ENCODE measurements at regions not wholly inside any gene's neighbourhood (a gene's known extent, or its start where the extent isn't known, plus 50 kb on each side); places are given as distances from the start of the nearest gene placed in this dataset.

DNA sequence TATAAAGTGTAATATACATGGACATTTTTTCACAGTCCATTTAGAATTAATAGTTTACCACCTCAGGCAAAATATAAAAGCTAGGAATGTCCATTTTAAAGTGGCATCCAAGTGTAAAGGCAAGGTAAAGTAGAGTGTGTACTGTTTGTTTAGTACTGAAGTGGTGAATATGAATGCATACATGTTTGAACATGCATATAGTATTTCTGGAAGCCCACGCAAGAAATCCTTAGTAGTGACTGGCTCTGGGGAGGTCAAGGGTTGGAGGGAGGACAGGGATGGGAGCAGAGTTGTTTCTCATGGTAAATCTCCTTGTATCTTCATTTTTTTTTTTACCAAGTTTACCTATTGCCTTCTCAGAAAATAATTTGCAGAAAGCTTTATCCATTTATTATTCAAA lies 129.2 kb downstream of the UNC5CL start:
- no peaks in the 10 kb centered on the region for H3K9me3 ChIP-seq (ENCODE audit: control insufficient read depth, insufficient read depth, low read length)
- no peaks in the 10 kb centered on the region for H3K27me3 ChIP-seq (ENCODE audit: control insufficient read depth, insufficient read depth, low read length)
- no peak overlapping the region for H3K4me3 ChIP-seq (ENCODE audit: low read depth, low read length)
- no peak overlapping the region for H3K9ac ChIP-seq (ENCODE audit: low read depth, low read length)
- no peaks in the 10 kb centered on the region for H3K36me3 ChIP-seq (ENCODE audit: control insufficient read depth, insufficient read depth, low read length)
- no peak overlapping the region for H3K27ac ChIP-seq (ENCODE audit: low read depth, low read length)
- no peaks in the 10 kb centered on the region for H3K4me1 ChIP-seq (ENCODE audit: control insufficient read depth, insufficient read depth, low read length)

DNA sequence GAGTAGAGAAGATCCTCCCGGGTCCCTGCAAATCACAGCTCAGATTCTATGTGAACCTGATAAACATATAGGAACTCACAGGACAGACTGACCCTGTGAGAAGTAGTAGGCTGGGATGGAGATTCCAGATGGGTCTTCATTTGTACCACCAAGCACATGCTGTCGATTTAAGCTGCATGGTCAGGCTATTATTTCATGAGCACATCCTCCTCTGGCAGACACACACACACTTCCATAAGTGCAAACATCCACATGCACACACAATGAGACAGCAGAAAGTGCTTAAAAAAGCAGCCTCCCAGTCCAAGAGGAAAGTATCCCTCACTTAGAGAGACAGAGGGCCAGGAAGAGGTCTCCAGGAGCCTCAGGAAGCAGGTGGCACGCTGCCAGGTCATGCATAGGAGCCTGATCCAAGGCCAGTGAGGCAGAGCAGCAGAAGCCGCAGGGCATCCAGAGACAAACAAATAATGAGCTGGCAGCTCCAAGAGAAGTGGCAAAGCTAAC lies 131.8 kb downstream of the UNC5CL start:
- H3K9me3 ChIP-seq (ENCODE audit: control insufficient read depth, insufficient read depth, low read length), result no peaks in the 10 kb centered on the region
- H3K4me3 ChIP-seq (ENCODE audit: low read depth, low read length), result no peak overlapping the region
- no peaks in the 10 kb centered on the region for H3K36me3 ChIP-seq (ENCODE audit: control insufficient read depth, insufficient read depth, low read length)
- no peaks in the 10 kb centered on the region for H3K4me1 ChIP-seq (ENCODE audit: control insufficient read depth, insufficient read depth, low read length)
- no peak overlapping the region for H3K27ac ChIP-seq (ENCODE audit: low read depth, low read length)
- no peak overlapping the region for H3K9ac ChIP-seq (ENCODE audit: low read depth, low read length)
- no peaks in the 10 kb centered on the region; the same call in 1 of the 2 replicates for H3K27me3 ChIP-seq (ENCODE audit: control insufficient read depth, insufficient read depth, low read length)

DNA sequence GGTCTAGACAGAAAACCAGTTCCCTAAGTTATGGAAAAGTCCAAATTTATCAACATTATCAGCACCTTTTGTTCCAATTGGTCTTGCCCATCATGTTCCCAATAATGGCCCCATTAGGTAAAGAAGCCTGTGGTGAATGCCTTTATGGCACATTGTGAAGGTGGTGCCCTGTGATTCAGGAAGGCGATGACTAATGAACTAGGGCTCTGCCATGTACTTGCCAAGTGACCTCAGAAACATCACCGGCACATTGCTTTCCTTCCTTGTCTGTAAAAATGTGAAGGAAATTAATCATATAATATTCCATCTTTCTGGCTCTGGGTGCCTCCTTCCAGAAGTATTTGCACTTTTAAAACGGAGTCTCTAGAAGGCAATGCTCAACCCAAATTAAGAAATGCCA lies 132.3 kb downstream of the UNC5CL start:
- H3K4me3 ChIP-seq (ENCODE audit: low read depth, low read length), result no peak overlapping the region
- H3K36me3 ChIP-seq (ENCODE audit: control insufficient read depth, insufficient read depth, low read length), result no peaks in the 10 kb centered on the region
- no peaks in the 10 kb centered on the region for H3K4me1 ChIP-seq (ENCODE audit: control insufficient read depth, insufficient read depth, low read length)
- H3K27ac ChIP-seq (ENCODE audit: low read depth, low read length), result no peak overlapping the region
- H3K9ac ChIP-seq (ENCODE audit: low read depth, low read length), result no peak overlapping the region
- H3K9me3 ChIP-seq (ENCODE audit: control insufficient read depth, insufficient read depth, low read length), result no peaks in the 10 kb centered on the region
- H3K27me3 ChIP-seq (ENCODE audit: control insufficient read depth, insufficient read depth, low read length), result peaks cover 2% of the 10 kb centered on the region

DNA sequence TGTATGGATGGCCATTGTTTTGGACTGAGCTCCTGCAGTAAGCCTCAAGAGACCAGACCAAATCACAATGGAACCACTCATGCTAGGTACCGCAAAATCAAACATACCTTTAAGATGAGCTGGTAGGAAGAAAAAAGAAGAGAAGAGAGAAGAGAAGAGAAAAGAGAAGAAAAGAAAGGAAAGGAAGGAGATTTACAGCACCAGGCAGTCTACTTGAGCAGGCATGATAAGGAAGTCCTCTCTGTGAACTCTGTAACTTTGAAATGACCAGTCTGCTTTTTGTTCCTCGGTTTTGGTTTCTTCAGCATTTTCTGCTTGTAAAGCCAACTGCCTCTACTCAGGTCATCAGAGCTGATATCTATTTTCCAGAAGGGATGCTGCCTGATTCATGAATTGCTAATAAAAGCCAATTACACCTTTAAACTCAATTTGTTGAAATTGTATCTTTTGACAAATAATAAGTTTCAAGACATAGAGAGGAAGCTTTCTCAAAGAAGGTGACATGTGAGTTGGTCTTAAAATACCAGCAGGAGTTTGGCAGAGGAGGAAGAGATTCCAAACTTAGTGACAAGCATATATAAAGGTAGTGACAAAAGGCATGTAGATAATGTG lies 134.3 kb downstream of the UNC5CL start:
- Histone ChIP-seq H3K36me3 (ENCODE audit: control insufficient read depth, insufficient read depth, low read length) (no peaks in the 10 kb centered on the region), H3K27ac (ENCODE audit: low read depth, low read length) (no peak overlapping the region), H3K9ac (ENCODE audit: low read depth, low read length) (no peak overlapping the region), H3K9me3 (ENCODE audit: control insufficient read depth, insufficient read depth, low read length) (no peaks in the 10 kb centered on the region), H3K4me3 (ENCODE audit: low read depth, low read length) (no peak overlapping the region), H3K4me1 (ENCODE audit: control insufficient read depth, insufficient read depth, low read length) (no peaks in the 10 kb centered on the region), H3K27me3 (ENCODE audit: control insufficient read depth, insufficient read depth, low read length) (peaks cover 21% of the 10 kb centered on the region)

DNA sequence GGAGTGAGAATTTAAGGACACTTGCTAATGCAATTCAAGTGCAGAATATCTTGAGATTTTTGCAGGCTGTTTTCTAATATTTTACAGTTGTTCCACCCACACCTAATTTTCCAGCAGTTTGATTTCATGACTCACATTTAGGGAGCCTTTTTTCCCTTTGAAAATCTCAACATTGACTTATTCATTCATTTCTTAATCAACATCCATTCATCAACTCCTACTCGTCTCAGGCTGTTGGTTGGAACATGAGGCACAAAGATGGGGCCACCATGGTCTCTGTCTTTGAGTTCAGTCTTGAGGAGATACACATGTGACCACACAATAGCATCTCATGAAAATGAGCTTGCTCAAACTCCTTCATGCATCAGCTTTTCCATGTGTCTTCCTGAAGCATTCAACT lies 135.6 kb downstream of the UNC5CL start:
- H3K36me3 ChIP-seq (ENCODE audit: control insufficient read depth, insufficient read depth, low read length), result no peaks in the 10 kb centered on the region
- H3K9me3 ChIP-seq (ENCODE audit: control insufficient read depth, insufficient read depth, low read length), result no peaks in the 10 kb centered on the region
- no peak overlapping the region for H3K27ac ChIP-seq (ENCODE audit: low read depth, low read length)
- H3K4me1 ChIP-seq (ENCODE audit: control insufficient read depth, insufficient read depth, low read length), result no peaks in the 10 kb centered on the region
- no peak overlapping the region for H3K4me3 ChIP-seq (ENCODE audit: low read depth, low read length)
- H3K9ac ChIP-seq (ENCODE audit: low read depth, low read length), result no peak overlapping the region
- H3K27me3 ChIP-seq (ENCODE audit: control insufficient read depth, insufficient read depth, low read length), result peaks cover 26% of the 10 kb centered on the region

DNA sequence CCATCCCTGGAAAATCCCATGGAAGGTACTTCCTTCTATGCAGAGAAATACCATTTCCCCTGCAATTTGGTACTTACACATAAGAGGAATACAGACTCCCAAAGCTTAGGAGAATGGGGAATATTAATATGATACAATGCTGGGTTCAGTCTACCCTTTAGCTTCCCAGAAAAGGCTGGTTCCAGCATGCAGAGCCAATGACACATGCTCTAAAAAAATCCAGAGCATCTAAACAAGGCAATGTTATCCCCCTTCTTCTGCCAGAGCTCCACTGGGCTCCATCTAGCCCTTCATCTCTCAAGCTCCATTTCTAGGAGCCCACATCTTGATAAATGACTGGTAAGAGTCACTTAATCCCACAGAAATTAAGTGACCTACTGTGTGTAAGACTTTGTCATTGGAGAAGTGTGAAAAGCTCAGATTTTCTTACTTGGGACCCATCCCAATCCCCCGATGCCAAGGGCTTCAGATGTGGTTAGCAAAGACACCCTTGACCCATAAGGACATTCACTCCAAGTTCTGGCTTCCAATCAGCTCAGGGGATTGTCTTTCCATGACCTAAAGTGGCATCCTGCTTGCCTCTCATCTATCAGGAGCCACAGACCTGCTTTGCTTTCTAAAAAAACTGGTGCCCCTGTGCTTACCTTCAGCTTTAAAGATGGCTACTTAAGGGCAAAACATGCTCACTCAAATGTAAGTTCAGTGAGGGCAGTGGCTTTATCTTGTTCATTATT lies 137.5 kb downstream of the UNC5CL start:
- H3K4me1 ChIP-seq (ENCODE audit: control insufficient read depth, insufficient read depth, low read length), result no peaks in the 10 kb centered on the region
- no peak overlapping the region for H3K27ac ChIP-seq (ENCODE audit: low read depth, low read length)

DNA sequence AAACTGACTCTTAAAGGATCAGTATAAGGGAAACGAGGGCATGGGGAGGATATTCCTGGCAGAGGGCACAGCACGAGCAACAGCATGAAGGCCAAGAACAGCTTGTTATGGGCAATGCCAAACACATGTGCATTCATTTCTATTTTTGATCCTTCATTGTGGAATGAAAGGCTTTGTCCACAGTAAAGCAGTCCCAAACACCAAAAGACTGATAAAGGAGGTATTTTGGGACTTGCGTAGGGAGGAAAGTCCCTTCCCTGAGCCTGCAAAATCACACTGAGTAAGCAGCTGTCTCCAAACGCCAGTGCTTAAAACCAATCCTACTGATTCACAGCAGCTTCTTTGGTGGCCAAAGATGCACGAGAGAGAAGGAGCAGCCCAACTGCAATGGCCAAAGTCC lies 138.2 kb downstream of the UNC5CL start:
- H3K27ac ChIP-seq (ENCODE audit: low read depth, low read length), result no peak overlapping the region
- no peaks in the 10 kb centered on the region for H3K4me1 ChIP-seq (ENCODE audit: control insufficient read depth, insufficient read depth, low read length)
- H3K27me3 ChIP-seq (ENCODE audit: control insufficient read depth, insufficient read depth, low read length), result peaks cover 30% of the 10 kb centered on the region
- no peak overlapping the region for H3K4me3 ChIP-seq (ENCODE audit: low read depth, low read length)
- H3K36me3 ChIP-seq (ENCODE audit: control insufficient read depth, insufficient read depth, low read length), result no peaks in the 10 kb centered on the region
- H3K9ac ChIP-seq (ENCODE audit: low read depth, low read length), result no peak overlapping the region
- H3K9me3 ChIP-seq (ENCODE audit: control insufficient read depth, insufficient read depth, low read length), result no peaks in the 10 kb centered on the region

More for the DNA sequence above, 137.5 kb downstream of the UNC5CL start:
- Histone ChIP-seq H3K9ac (ENCODE audit: low read depth, low read length) (no peak overlapping the region), H3K27me3 (ENCODE audit: control insufficient read depth, insufficient read depth, low read length) (peaks cover 30% of the 10 kb centered on the region), H3K36me3 (ENCODE audit: control insufficient read depth, insufficient read depth, low read length) (no peaks in the 10 kb centered on the region), H3K9me3 (ENCODE audit: control insufficient read depth, insufficient read depth, low read length) (no peaks in the 10 kb centered on the region), H3K4me3 (ENCODE audit: low read depth, low read length) (no peak overlapping the region)

DNA sequence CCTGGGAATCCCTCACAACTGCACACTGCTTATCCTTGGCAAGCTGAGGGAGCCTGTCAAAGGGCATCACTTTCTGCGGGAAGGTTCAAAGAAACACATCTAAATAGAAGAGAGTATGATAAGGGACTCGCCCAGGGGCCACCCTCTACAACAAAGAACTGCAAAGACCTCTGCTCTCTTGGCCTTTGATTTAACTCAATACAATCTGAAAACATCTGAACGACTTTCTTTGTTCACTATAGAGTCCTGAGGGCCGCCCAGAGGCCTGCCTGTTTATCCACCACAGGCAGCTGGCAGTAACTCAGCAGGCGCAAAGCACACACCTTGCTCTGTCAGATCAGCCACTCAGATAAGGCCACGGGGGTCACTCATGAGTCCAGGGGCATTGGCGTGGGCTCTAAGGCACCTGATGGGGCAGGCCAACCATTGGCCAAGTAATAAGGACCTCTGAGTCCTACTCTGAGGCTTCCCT lies 139.3 kb downstream of the UNC5CL start:
- no peak overlapping the region for H3K4me3 ChIP-seq (ENCODE audit: low read depth, low read length)
- H3K27me3 ChIP-seq (ENCODE audit: control insufficient read depth, insufficient read depth, low read length), result peaks cover 30% of the 10 kb centered on the region
- no peaks in the 10 kb centered on the region for H3K36me3 ChIP-seq (ENCODE audit: control insufficient read depth, insufficient read depth, low read length)
- H3K27ac ChIP-seq (ENCODE audit: low read depth, low read length), result no peak overlapping the region
- no peaks in the 10 kb centered on the region for H3K4me1 ChIP-seq (ENCODE audit: control insufficient read depth, insufficient read depth, low read length)
- H3K9me3 ChIP-seq (ENCODE audit: control insufficient read depth, insufficient read depth, low read length), result no peaks in the 10 kb centered on the region
- no peak overlapping the region for H3K9ac ChIP-seq (ENCODE audit: low read depth, low read length)

DNA sequence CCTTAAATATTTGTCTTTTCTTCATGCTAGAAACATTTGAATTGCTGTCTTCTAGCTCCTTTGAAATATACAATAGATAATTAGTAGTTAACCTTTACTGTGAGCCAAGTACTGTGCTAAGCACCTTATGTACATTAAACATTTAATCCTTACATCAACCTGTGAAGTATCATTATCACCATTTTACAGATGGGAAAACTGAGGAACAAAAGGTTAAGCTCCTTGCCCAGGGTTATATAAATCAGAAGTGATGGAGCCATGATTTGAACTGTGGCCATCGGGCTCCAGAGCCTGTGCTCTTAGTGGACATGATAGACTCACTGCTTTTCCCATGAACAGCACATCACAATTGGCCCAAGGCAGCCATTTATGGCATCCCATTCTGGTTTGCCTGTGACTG lies 140.9 kb downstream of the UNC5CL start:
- Histone ChIP-seq H3K9ac (ENCODE audit: low read depth, low read length) (no peak overlapping the region), H3K36me3 (ENCODE audit: control insufficient read depth, insufficient read depth, low read length) (no peaks in the 10 kb centered on the region), H3K4me1 (ENCODE audit: control insufficient read depth, insufficient read depth, low read length) (no peaks in the 10 kb centered on the region), H3K4me3 (ENCODE audit: low read depth, low read length) (no peak overlapping the region), H3K27me3 (ENCODE audit: control insufficient read depth, insufficient read depth, low read length) (peaks cover 30% of the 10 kb centered on the region), H3K27ac (ENCODE audit: low read depth, low read length) (no peak overlapping the region), H3K9me3 (ENCODE audit: control insufficient read depth, insufficient read depth, low read length) (no peaks in the 10 kb centered on the region)

DNA sequence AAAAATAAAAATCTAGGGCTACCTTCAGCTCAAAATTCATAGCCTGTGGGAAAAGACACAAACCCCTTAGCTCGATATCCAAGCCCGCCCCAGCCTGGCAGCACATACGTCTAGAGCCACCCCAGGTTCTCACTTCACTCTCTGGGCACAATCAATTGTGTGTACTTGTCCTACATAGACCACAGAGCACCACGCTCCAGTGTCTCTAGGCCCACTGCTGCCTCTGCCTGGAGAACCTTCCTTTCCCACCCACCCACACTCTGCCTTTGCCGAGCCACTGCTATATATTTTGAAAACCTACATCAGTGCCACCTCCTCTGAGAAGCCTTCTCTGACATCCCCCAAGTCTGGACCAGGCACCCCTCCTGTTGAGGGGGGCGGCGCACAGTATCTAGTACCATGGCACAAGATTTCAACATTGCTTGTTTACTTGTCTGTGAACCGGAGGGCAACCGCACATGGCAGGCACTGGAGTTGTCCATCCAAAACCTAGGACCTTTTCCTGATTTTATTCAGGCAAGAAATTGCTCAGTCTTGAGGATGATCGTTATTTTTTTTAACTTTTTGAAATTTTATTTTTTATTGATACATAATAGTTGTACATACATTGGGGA lies 141.5 kb downstream of the UNC5CL start:
- H3K27ac ChIP-seq (ENCODE audit: low read depth, low read length), result no peak overlapping the region
- H3K36me3 ChIP-seq (ENCODE audit: control insufficient read depth, insufficient read depth, low read length), result no peaks in the 10 kb centered on the region
- H3K9ac ChIP-seq (ENCODE audit: low read depth, low read length), result no peak overlapping the region
- H3K4me3 ChIP-seq (ENCODE audit: low read depth, low read length), result no peak overlapping the region
- H3K27me3 ChIP-seq (ENCODE audit: control insufficient read depth, insufficient read depth, low read length), result peaks cover 30% of the 10 kb centered on the region
- no peaks in the 10 kb centered on the region for H3K9me3 ChIP-seq (ENCODE audit: control insufficient read depth, insufficient read depth, low read length)
- H3K4me1 ChIP-seq (ENCODE audit: control insufficient read depth, insufficient read depth, low read length), result no peaks in the 10 kb centered on the region

DNA sequence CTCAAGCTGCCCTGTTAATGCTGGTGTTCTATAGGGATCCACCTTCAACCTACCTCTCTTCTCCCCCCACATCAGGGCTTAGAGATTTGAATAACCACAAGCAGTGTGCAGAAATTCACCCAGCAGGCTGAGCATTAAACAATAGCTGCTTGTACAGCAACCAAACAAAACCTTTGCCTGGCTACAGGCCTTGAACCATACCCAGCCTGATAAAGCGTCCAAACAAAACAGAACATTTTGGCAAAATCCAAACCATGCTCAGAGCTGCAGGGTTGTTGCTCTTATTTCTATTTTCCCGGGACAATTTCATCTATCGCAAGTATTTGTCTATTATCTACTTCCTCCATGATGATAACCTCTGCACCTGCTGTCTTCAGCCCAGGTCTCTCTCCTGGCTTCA lies 142.3 kb downstream of the UNC5CL start:
- Histone ChIP-seq H3K9me3 (ENCODE audit: control insufficient read depth, insufficient read depth, low read length) (no peaks in the 10 kb centered on the region), H3K36me3 (ENCODE audit: control insufficient read depth, insufficient read depth, low read length) (no peaks in the 10 kb centered on the region), H3K4me1 (ENCODE audit: control insufficient read depth, insufficient read depth, low read length) (no peaks in the 10 kb centered on the region), H3K27me3 (ENCODE audit: control insufficient read depth, insufficient read depth, low read length) (peaks cover 28% of the 10 kb centered on the region), H3K4me3 (ENCODE audit: low read depth, low read length) (no peak overlapping the region), H3K27ac (ENCODE audit: low read depth, low read length) (no peak overlapping the region), H3K9ac (ENCODE audit: low read depth, low read length) (no peak overlapping the region)
